ENCODE measurements at regions not wholly inside any gene's neighbourhood (a gene's known extent, or its start where the extent isn't known, plus 50 kb on each side); places are given as distances from the start of the nearest gene placed in this dataset.

DNA sequence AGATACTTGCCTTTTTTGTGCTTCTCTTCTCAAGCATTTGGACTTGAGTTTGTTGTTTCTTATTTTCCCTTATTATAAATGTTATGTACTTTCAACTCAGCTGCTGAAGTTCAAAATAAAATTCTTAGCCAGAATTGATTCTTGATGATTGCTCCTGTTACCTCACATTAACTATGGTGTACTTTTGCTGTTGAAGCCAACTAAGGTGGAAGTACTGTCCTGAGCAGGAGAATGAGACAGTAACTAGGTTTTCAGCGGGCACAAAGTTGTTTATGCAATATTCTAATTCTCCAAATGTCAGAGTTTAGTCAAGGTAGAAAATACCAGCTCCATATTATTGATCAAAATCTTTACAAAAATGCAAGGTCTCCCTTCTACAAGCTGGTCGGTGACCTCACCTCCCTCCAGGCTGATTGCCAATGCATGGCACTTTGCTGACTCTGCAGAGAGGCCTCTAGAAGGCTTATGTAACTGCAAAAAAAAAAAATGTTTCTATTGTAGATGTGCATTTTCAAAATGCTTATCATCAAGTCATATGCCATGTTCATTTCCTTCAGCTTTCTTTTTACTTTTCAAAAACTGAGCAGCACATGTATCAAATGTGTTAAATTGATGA, 1783.5 kb upstream of the WWC1 start:
- no peak for DNase-seq (ENCODE audit: low read depth)

DNA sequence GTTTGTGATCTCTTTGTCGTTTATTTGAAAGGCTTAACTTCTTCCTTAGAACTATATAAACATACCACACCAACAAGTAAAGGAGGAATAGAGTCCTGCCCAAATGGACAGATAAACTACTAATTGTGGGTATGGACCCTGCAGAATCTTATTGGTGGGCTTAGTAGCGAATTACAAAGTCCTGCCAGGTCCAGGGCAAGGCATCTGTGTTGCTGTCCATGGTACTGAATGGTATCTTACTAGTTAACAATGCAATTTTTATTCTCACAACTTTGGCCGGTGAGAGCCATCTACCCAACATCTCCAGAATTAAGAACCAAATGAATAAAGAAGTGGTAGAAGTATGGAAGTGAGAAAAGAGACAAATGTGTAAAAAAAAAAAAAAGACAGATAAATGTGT, 1782.4 kb upstream of the WWC1 start:
- DNase-seq (ENCODE audit: low read depth), result no peak

DNA sequence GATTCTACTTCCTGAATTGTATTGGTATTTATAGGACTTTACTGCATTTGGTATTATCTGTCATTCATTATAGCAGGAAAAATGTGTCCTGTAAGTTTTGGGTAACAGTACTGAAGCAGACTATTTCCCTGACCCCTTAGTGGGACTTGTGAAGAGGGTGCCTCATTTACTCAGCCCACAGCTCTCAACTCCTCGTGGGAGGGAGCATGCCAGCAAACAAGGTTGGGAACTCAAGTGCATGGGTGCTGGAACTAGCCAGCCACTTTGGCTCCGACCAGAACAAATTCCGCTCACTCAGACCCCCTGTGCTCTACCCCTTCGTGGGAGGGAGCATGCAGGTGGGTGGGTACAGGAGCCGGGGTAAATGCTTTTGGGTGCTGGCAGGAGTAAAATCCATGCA, 1773.5 kb upstream of the WWC1 start:
- no peak for DNase-seq (ENCODE audit: low read depth)

DNA sequence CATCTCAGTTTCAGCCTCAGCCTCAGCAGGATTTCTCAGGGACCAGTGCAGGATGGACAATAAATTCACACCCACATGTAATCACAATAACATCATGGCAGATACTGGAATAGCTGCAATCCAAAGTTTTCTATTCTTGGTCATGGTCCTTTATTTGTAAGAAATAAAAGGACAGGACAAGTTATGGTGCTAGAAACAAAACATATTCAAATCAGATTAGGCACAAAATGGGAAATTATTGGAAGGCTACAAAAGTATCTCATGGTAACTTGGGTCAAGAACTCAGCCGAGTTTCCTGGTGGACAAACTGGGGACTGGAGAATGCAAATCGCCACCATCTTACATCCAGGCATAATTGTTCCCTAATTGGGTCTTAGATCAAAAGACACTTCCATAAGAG, 1768.2 kb upstream of the WWC1 start:
- no peak for DNase-seq (ENCODE audit: low read depth)

DNA sequence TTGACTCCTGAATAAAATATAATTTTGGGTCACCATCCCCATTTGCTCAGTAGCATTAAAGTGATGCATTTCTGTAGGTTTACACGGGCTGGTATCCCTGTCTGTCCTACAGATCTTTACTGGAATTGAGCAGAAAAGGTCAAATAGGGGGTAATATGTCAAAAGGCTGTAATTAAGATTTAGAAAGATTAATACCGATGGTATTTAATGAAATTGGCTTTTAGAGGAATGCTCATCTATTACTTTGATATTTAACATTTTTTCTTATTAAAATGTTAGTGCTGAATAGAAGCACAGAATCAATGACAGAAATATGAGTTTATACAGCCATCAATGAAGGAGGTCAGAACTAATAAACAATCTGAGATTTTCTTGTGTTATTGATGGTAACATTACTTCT, 1762.2 kb upstream of the WWC1 start:
- DNase-seq (ENCODE audit: low read depth), result no peak

DNA sequence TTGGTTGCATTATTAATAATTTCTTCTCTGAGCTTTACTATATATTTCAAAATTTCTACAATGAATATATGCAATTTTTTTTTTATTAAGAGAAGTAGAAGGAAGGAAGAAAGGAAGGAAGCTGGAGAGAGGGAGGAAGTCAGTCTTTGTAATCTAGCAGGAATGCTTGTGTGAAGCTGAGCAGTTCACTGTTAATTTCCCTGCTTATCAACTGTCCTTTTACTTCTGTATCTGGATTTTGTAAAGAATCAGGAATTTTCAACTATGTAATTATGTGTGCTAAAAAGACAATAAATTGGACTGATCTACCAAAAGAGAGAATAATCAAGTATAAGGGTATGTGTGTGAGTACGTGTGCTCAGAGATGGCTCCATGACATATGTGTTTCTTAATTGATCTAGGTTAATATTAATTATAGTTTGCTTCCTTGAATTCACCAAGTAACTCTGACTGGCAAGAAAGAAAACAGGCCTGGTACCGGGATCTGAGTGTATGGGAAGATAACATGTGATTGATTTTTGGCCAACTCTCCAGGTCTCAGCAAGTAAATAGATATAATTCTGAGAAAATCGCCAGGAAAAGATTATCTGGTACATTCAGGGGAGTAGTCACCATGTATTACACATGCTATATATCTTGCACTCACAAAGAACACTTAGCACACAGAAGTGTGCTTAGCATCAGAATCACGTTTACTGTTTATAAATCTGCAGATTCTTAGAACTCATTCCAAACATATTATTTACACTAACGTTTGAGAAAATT, 1758.8 kb upstream of the WWC1 start:
- no peak for DNase-seq (ENCODE audit: low read depth)

DNA sequence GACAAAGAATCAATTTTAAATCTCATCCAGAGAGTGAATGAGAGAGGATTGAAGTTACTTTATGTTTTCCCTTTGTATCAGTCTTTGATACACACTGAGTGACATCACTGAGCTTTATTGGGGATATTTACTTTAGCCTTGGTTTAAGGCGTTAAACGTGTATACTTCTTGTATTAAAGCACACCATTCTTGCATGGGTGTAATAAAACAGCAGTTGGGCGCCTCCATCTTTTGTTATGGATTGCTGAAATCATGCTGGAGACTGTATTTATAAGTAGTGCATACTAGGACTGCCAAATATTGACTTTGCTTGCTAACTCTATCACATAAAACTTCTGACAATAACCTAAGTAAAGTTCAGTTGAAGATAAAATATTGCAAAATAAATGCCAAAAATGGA, 1755.8 kb upstream of the WWC1 start:
- DNase-seq (ENCODE audit: low read depth), result no peak

DNA sequence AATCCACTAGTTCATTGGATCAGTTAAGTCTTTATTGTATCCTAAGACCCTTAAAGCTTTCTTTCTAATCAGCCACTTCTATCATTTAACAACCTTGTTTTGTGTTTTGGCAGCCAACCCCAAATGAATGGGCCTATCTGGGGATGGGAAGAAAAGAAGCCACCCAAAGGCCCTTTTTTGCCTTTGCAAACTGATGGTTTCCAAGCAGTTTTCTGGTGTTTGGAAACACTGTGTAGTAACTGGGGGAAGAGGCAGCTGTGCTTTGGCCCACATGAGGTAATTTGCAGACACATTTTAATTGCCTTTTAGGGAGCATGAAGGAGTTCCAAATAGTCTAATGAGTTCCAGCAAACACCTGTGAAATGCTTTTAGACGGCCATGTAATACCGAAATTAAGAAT, 1751.3 kb upstream of the WWC1 start:
- no peak for DNase-seq (ENCODE audit: low read depth)

DNA sequence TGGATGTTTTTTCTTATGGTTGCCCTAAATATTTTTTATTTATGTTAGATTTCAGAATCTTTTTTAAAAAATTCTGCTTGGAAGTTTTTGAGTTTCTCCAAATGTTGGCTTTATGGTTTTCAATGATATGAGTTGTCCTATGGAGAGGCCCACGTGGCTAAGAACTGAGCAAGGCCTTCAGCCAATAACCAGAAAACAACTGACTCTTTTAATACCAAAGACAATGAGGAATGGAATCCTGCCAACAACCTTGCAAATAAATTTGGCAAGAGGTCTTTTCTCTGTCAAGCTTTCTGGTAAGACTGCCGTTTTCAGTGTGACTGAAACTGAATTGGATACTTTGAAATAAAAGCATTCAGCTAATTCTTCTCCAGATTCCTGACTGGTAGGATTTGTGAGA, 1740.1 kb upstream of the WWC1 start:
- no peak for DNase-seq (ENCODE audit: low read depth)

DNA sequence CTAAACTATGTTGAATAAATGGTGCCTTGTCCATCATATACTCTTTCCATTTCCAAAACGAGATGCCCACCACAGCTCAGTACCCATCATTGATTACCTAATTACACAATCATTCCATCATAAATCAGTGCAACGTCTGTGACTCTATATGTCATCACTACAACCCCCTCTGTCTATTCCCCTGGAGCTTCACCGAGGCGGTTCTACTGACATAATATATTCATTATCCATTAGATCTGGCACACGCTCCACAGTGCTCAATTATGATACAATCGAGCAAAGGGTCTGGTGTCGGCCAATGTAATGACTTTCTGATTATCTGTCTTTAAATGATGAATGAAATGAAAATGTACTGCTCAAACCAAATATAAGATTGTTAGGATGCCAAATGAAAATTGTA, 1737.7 kb upstream of the WWC1 start:
- DNase-seq (ENCODE audit: low read depth), result no peak

DNA sequence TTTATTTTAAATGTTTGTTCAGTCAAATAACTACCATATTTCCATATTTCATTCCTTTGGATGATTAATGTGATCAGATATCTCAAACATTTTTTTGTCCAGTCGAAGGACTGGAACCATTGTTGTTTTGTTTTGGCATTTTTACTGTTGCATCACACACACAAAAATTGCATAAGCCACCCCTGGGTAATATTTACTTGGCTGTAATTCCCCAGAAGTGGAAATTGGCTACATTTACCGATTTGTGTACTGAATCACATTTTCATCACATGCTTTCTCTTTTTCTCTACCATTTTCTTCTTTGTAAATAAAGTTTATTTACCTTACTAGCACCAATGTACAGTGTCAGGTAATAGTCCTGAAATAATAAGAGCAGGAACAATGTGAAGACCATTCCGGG, 1729.7 kb upstream of the WWC1 start:
- DNase-seq (ENCODE audit: low read depth), result no peak

DNA sequence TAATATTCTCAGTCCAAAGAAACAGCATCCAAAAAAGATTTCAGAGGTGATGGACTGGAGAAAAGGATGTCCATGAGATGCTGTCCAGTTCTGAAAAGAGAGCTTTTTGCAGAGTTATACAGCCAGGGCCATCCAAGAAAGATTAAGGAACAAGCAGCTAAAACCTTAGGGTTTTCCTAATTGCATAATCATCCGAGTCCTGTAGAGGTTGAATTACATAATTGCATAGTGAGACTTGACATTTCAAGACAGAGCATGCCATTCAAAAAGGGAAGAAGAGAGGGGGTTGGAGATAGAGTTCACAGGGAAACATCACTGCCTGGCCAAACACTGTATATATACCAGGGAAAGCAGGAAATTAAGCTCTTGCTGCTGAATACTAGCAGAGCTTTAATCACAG, 1729.2 kb upstream of the WWC1 start:
- no peak for DNase-seq (ENCODE audit: low read depth)

DNA sequence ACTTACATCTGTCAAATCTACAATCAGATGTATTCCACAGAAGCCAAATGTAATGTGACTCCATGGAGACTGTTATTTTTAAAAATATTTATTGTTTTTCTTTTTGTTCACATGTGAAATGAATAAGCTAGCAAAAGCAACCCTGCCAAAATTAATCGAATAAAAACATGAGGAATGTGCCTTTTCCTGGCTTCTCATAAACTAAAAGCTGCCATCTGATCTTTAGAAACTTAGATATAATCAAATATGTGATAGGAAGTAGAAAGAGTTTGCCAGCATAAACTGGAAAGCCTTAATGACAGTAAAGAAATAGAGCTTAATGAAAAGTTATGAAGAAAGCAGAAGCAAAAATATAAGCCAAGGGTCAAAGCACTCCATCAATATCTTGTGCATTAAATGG, 1724.7 kb upstream of the WWC1 start:
- no peak for DNase-seq (ENCODE audit: low read depth)

DNA sequence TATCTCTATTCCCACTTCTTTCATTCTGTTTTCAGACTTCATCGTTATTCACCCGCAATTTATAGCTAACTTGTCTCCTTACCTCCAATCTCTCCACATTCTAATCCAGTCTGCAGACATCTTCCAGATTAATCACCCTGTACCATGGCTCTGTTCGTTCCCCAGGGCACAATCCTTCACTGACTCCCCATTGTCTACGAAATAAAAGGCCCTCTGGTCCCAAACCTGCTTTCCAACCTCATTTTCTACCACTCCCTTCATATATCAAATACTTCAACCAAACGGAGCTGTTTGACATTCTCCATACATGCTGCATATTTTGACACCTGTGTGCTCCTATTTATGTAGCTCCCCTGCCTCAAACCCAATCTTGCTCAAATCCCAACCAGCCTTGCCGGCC, 1720.6 kb upstream of the WWC1 start:
- DNase-seq (ENCODE audit: low read depth), result no peak

DNA sequence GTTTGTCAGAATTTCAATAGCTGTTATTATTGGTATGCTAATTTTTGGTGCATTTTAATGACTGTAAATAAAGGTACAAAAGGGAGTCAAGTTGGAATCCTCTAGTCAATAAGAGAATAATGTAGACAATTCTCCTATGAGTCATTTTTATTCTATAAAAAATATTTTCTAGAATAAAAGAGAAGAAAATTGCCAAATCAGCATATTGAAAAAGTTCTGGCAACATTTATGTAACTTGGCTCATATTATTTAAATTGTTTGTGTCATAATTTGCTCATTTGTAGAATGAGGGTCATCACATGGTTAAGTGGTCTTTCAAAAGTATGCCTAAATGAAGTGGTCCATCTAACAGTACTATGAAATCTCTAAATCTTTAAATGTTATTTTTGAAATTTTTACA, 1719.8 kb upstream of the WWC1 start:
- no peak for DNase-seq (ENCODE audit: low read depth)

DNA sequence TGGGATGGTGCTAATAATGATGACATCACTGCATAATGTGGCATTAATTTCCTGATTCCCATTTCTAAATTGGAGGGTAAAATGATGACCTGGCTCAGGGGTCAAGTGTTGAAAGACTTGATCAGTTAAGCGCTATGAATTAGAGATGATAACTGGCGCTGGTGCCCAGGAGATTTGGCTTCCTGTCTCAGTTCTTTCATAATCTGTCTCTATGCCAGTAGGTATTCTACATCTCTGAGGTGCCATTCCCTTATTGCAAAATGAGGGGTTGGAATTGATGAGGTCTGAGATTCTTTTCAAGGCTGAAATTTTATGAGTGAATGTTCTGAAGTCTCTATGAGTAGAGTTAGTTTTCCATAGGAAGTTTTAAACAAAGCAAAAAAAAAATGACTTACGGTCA, 1715.1 kb upstream of the WWC1 start:
- DNase-seq (ENCODE audit: low read depth), result no peak

DNA sequence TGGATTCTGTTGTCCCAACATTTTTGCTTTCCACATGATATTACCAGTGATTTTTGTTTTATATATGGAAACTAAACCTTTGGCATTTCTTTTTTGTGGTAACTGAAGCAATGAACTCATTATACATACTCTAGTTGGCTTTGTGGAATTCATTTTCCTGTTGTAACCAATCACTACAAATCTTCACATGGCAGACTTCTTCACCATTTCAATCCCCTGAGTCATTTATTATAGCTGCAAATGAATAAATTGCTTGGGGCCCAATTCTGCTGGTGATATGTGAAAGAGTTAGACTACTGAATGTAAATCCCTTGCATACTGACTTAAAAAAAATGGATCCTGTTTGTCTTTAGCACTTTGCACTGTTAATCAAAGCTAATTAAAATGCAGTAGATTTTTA, 1709.6 kb upstream of the WWC1 start:
- no peak for DNase-seq (ENCODE audit: low read depth)

DNA sequence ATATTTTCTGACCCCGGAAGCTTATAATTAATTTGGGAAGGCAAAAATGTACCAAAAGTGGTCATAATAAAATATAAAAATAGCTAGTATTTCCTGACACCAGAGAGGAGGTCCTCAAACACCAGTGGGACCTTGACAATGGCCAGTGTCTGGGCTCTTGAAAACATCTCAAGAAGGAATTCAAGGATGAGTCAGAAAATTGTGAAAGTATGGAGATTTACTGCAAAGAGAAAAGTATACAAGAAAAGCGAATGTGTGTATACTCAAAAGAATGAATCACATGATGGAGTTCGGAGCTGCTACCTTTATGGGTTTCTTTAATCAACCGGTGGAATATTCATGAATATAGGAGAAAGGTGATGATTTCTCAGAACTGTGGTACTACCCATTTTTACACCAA, 1709.0 kb upstream of the WWC1 start:
- DNase-seq (ENCODE audit: low read depth), result no peak

DNA sequence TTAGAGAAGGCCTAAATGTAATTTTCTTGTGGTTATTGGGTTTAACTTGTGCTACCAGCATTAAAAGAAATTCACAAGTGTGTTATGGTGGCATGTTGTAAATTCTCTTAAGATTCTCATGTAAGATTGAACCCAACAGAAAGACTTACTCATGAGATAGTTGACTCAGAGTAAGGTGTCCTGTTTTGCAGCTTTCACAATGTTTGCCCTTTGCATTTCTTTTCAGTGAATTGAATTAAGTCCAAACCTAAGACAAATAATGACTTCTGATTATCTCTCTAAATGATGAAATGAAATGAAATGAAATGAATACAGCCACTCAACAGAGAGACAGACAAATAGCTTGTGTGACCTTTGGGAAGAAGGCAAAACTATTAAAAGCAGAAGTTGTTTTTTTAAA, 1696.9 kb upstream of the WWC1 start:
- no peak for DNase-seq (ENCODE audit: low read depth)

DNA sequence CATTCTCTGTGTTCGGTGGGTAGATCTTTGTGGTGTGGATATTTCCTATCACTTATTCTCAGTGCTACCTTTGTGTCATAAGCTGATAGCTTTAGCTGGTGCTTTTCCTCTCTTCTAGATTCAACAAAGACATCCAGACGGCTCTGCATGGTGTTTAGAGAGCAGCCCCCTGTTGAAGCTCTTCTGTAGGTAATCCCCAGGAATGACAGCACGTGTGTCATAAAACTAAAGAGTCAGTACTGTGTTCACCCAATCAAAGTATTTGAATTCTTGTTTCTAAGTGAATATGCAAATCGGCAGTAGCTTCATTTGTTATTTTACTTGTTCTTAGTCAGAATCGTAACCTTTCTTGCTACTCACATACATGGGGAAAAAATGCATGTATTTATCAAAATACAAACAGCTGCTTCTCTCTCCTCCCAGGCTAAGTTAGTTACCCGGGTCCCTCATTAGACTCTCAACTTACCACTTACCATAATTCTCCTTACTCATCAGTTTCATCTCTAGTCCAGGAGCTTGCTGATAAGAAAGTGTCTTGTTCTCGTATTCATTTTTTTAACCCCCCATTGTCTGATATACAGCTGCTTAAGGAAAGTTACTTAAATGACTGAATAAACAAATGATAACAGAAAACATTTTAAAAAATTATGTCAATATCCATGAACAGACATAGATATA, 1696.0 kb upstream of the WWC1 start:
- no peak for DNase-seq (ENCODE audit: low read depth)

DNA sequence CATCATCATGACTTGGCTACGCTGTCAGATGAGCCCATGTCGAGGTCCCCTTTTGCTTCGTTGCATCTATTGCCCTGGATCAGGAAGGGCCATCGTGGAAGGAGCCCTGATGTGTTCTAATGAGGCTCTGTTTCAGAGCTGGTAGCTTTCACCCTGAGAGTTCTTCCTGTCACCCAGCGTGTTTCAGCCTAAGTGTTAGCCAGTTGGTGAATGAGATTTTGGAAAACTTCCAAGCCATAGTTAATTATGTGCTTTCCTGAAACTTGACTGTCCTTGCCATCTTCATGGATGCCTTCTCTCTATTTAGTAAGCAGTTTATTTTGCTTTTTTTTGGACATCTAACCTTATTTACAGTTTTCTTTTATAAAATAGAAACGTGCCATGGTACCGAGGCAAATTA, 1695.4 kb upstream of the WWC1 start:
- no peak for DNase-seq (ENCODE audit: low read depth)

DNA sequence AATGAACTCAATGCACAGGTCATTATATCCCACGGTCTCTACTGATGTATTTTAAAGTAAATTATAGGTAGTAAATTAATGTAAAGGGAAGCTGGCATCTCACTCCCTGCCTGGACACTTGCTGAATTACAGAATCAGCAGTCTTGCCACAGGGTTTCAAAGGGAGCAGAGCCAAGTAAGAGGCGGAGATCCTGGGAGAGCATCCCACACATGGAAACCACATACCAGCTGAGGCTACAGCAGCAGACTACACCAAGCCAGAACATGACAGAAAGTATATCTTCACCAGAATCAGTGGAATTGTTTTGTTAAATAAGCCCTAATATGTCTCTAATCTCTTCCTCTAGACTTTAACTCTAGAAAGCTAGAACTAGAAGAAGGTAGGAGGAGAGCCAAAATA, 1689.2 kb upstream of the WWC1 start:
- no peak for DNase-seq (ENCODE audit: low read depth)

DNA sequence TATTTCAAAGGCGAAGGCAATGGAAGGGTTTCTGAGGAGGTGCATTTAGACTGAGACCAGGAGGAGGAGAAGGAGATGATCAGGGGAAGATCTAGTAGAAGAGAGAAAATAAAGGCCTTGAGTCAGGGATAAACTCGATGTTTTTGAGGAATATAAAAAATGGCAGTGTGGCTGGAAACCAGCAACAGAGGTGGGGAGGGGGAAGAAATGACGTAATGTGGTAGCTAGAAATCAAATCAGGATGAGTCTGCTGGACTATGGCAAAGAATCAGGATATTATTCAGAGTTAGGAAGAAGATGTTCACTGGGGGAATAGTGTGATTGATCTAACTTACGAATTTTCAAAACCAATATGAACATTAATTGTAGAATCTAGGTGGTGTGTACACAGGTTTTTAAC, 1673.9 kb upstream of the WWC1 start:
- DNase-seq (ENCODE audit: low read depth), result no peak

DNA sequence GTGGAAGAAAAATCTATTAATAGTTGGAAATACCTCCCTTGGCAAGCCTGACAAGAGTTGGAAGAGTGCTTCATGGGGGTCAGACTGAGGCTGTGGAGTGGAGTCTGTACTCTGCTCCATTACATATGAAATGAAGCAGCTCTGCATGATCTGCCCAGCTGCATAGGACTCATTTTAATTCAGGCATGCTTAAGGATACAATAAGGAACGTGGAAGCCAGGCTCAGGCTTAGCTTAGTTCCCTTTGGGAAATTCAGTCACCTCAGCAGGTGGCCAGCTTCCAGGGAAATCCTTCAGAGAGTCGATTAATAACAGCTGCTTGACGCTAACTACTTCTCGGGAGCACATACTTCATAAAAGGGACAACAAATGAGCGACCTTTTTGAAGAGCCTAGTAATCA, 1672.9 kb upstream of the WWC1 start:
- DNase-seq (ENCODE audit: low read depth), result no peak
